NT2/D1 (cell line): ENCODE measurements at regions not wholly inside any gene's neighbourhood (a gene's known extent, or its start where the extent isn't known, plus 50 kb on each side); places are given as distances from the start of the nearest gene placed in this dataset.

Source experiments
- SUZ12 ChIP-seq: IDR thresholded peaks from 2 replicates; pipeline ENCODE4 v1.6.1; 2011; ENCODE audit not compliant: insufficient read length, insufficient read depth; ENCODE audit errors: extremely low read depth
- YY1 ChIP-seq: IDR thresholded peaks from 2 replicates; pipeline ENCODE4 v1.6.1; 2011; ENCODE audit not compliant: insufficient read length, insufficient read depth
- ZNF274 ChIP-seq: IDR thresholded peaks from 2 replicates; pipeline ENCODE4 v1.6.1; 2011; ENCODE audit warnings: mild to moderate bottlenecking, low read depth, low read length

DNA sequence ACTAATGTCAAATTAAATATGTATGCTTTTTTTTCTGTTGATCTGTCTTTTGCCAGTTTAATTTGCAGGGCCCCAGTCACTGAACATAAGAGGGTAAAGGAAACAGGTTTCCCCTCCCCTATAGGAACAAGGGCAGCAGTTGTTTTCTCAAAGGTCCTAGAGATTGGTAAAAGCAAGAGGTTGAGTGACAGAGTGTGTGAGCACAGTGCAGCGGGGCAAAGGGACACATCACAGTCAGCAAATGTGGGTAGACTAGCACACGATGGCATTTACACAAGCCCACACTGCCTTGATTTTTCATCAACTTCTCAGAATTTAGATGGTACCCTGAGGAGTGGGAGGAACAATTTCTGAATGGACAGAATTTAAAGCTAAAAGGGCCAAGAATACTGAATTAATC lies 138.7 kb upstream of the MYLIP start:
- TF ChIP-seq YY1, result no peak
- no peak for TF ChIP-seq SUZ12
- TF ChIP-seq ZNF274, result no peak
